Left ventricle myocardium superior (tissue), 1 donor: ENCODE measurements at regions not wholly inside any gene's neighbourhood (a gene's known extent, or its start where the extent isn't known, plus 50 kb on each side); places are given as distances from the start of the nearest gene placed in this dataset.

Experiments
- ATAC-seq: fragments of 200-7000 bp; cut with Tn5 transposase; one replicate; pipeline ENCODE4 v1.9.1; 2020; ENCODE audit warnings: mild to moderate bottlenecking, moderate library complexity
- DNase-seq: peaks from one replicate; pipeline ENCODE4 v3.0.0-alpha.2; 2020
- intact Hi-C: fragments of 100-400 bp; cut with micrococcal nuclease; formaldehyde crosslinking; loops from one replicate; pipeline ENCODE4 v1.11.0; 2022
- donor health status: DM: no; HTN: yes; CAD: no; lungs with severe emphysema.

GRCh38 chr2:8303322-8303832 lies 378.5 kb upstream of the ID2 start:
- ATAC-seq (peak; percentile 55), DNase-seq (peak; percentile 74)
- intact Hi-C loops, result no loop called here

- intact Hi-C loops, result no loop called here
- DNase-seq (no peak), ATAC-seq (no peak)
Measured at GRCh38 chr2:8304821-8305766, 376.8 kb upstream of the ID2 start.

DNA sequence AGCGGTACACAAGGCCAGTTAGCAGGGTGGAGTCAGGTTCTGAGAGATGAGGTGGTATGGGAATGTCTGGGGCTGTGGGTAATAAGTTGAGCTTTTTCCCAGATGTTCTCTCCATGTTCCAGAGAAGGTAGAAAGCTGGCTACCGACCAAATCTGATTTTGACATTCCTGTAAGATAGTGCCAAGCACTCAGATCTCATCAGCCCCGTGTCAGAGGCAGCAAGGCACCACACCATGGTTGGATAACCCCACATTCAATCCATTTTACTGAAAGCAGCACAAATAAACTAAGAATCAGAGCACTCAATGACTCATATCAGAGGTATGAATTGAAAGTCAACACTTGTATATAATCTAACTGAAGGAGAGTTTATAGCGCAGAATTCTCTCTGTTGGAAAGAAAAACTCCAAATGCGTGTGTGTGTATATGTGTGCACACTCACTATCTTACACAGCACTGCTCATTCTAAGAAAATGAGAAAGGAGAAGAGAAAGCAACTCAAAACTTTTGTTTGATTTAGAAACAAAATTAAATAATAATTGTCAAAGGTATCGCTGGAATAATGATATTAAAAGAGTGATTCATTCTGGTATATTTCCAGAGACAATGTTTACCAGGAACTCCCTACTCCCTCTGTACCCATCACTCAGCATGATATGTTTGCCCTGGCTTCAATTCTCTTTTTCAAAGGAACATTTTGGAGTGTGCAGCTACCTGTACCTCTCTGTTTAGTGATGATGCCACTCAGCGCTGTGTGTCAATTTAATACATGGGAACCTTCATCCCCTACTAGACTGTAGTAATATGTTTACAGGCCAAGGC lies 375.1 kb upstream of the ID2 start:
- DNase-seq (no peak), ATAC-seq (no peak)
- intact Hi-C loops, result no loop called here

DNA sequence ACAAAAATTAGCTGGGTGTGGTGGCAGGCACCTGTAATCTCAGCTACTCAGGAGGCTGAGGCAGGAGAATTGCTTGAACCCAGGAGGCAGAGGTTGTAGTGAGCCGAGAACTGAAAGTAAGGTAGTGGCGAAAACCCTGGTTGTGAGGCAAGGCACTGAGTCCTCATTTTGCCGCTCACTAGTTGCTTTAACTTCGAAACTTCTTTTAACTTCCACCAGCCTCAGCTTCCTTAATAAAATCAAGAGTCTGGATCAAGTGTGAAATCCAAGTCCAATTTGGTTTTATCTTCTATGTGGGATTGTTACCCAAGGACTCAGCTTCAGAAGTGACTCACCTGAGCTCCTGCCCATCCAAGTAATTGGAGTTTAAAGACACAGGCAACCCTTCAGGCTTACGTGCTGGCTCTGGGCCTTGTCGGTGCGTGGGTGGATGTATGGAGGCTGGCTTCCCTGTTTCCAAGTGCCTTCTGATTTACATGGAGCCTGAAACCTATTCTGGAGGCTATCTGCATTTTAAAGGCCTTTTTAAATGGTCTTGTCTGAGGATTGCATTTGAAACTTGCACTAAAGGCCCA lies 374.2 kb upstream of the ID2 start:
- no peak for DNase-seq
- intact Hi-C loops, result no loop called here
- no peak for ATAC-seq

DNA sequence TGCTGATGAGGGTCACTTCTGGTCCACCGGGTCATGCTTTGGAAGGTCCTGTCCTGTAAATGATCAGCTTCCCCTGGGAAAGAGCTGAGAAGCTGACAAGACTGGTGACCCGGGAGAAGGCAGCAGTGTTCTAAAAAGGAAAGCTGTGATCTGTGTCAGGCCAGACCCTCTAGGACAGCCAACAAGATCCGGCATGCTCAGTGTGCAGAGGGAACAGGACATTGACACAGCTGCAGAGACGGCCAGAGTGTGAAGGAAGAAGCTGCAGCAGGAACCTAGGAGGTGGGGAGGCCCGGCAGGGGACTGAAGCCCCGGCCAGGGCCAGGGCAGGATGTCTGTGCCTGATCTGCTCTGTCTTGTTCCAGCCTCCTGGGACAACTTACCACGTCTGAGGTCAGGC lies 372.7 kb upstream of the ID2 start:
- intact Hi-C loops, result no loop called here
- no peak for DNase-seq
- ATAC-seq, result peak; percentile 29

- no peak for DNase-seq
- intact Hi-C loops, result no loop called here
- ATAC-seq, result no peak
Measured at GRCh38 chr2:8310557-8311455, 371.1 kb upstream of the ID2 start.

DNA sequence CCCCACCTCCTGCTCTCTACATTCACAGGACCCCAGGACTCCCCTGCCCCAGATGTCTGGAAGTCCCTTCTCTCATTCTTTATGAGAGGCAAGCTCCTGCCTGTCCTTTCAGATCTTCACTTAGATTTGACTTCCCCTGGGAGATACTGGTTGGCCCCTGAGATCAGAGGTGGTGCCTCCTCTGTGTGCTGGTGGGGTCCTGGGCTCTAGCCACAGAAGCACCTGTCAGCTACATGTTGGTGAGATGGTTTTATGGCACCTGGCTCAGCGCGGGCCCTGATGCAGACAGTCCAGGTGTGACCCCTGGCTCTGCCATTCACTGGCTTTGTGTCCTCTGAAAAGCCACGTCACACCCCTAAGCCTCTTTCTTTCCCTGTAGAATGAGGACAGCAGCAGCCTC lies 369.6 kb upstream of the ID2 start:
- no peak for ATAC-seq
- intact Hi-C loops, result no loop called here
- no peak for DNase-seq

GRCh38 chr2:8312861-8313830 lies 368.7 kb upstream of the ID2 start:
- ATAC-seq (no peak), DNase-seq (no peak)
- intact Hi-C loops, result no loop called here

DNA sequence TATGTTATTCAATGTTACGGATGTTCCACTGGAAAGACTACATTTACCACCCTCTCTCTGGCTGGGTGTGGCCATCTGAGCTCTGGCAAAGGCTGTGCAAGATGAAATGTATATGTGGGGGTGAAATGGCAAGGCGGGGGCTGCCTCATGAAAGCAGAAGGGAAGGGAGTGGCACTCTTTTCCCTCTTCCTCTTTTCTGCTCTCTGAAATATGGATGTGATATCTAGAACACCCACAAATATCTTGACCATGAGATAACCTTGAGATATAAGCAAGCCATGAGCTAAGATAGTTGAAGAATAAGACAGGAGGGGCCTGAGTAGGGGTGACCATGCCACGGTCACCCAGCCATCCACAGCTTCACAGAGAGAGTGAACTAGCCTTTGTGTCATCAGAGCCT lies 367.8 kb upstream of the ID2 start:
- DNase-seq (no peak), ATAC-seq (peak; percentile 32)
- intact Hi-C loops, result no loop called here

GRCh38 chr2:8315531-8316165 lies 366.2 kb upstream of the ID2 start:
- ATAC-seq (peak; percentile 26), DNase-seq (no peak)
- intact Hi-C loops, result no loop called here

GRCh38 chr2:8316356-8316755 lies 365.5 kb upstream of the ID2 start:
- ATAC-seq, result no peak
- DNase-seq, result no peak
- intact Hi-C loops, result no loop called here

GRCh38 chr2:8317418-8317817 lies 364.4 kb upstream of the ID2 start:
- DNase-seq (no peak), ATAC-seq (no peak)
- intact Hi-C loops, result no loop called here

DNA sequence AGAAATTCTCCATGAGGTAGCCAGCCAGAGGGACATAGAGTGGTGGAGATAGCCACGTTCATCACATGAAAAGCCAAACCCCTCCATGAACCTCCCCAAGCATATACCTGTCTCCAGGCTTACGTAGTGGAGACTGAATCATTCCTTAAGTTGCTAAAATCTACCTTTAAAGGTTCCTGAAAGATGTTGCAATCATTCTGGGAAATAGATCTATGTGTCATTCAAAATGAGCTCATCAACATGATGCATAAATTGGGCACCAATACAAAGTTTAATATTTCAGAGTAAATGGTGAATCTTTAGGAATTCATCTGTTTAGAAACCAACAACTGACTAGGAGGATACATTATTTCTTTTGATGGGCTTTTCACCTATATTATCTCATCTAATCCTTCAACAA lies 362.6 kb upstream of the ID2 start:
- intact Hi-C loops, result no loop called here
- DNase-seq (no peak), ATAC-seq (no peak)

DNA sequence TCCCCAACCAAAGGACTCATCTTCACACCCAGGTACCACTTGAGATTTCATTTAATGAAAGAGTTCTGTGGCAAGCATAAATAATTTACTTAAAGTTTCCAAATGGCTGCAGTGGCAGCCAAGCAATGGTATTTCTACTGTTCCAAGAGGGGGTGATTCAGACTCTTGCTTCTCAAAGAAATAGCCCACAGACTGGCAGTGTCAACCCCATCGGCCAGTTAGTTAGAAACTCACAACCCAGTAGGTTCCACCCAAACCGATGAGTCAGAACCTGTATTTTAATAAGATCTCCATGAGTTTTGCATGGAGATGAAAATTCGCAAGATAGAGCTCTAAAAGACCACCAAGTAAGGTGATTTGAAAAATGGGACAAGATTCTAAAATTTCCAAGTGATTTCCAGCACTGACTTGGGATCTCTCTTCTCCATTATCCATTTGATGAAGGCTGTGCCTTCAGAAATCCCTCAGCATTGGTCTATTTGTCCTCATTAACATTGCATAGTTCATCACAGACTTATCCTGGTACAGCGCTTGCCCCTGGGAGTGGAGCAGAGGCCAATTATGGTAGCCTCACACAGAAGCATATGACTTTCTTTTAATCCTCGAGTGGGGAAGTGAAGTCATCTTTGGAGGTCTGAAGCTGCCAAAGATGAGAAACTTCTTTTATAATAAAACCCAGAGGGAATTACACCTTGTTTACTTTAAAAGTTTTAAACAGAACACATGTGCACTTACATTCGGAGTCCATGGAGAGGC lies 361.4 kb upstream of the ID2 start:
- intact Hi-C loops, result no loop called here
- DNase-seq (no peak), ATAC-seq (no peak)

DNA sequence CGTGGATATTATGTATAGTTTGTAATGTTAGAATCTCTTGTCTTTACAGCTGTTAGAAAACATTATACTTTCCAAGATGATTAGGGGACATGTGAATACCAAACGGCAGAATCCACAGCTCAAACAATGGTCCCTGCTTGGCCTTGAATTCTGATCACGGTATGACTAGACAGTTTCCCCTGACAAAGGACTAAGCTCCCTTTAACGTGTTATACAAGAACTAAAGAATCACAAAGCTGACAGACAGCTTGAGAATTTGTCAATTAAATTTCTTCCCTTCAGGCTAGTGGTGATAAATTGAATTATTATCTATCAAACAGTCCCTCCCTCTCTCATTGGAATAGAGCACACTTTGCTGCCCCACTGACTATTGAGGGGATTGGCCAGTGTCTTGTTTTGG lies 359.2 kb upstream of the ID2 start:
- intact Hi-C loops, result no loop called here

GRCh38 chr2:8324164-8324856 lies 357.5 kb upstream of the ID2 start:
- ATAC-seq (no peak), DNase-seq (no peak)
- intact Hi-C loops, result no loop called here

More for the DNA sequence above, 359.2 kb upstream of the ID2 start:
- DNase-seq (no peak), ATAC-seq (no peak)
